Mesendoderm (in vitro differentiated cells): ENCODE measurements at regions not wholly inside any gene's neighbourhood (a gene's known extent, or its start where the extent isn't known, plus 50 kb on each side); places are given as distances from the start of the nearest gene placed in this dataset.
A peak's percentile ranks its signal among the peaks of the same experiment; 100 is the strongest.
"Not testable (repeated sequence)": the region's sequence is repeated elsewhere in the genome, so short reads cannot be mapped to it uniquely, and the experiment has no call there.

Experiments used
- DNase-seq: peaks from one replicate; pipeline ENCODE4 v3.0.0; 2013
- H2AK5ac ChIP-seq: 2 replicates; pipeline ENCODE4 v1.6.1; 2013; ENCODE audit warnings: low read length, inconsistent platforms
- H2BK120ac ChIP-seq: 2 replicates; pipeline ENCODE4 v1.6.1; 2013; ENCODE audit warnings: low read depth, mild to moderate bottlenecking, low read length, moderate library complexity, mixed read lengths
- H2BK15ac ChIP-seq: replicated peaks from 2 replicates; pipeline ENCODE4 v1.6.1; 2013; ENCODE audit warnings: low read depth, mild to moderate bottlenecking, moderate library complexity
- H2BK5ac ChIP-seq: 2 replicates; pipeline ENCODE4 v1.6.1; 2013; ENCODE audit warnings: low read length, inconsistent platforms
- H3K18ac ChIP-seq: 2 replicates; pipeline ENCODE4 v1.6.1; 2013; ENCODE audit warnings: mild to moderate bottlenecking, low read length, mixed read lengths
- H3K23ac ChIP-seq: one replicate; pipeline ENCODE4 v1.6.1; 2013; ENCODE audit warnings: low read length
- H3K27ac ChIP-seq: 2 replicates; pipeline ENCODE4 v1.5.1; 2013; ENCODE audit warnings: low read depth, mild to moderate bottlenecking, inconsistent platforms, low read length, moderate library complexity
- H3K27me3 ChIP-seq: 2 replicates; pipeline ENCODE4 v1.6.1; 2013; ENCODE audit warnings: low read length, control low read depth, mild to moderate bottlenecking, inconsistent platforms; ENCODE audit not compliant: insufficient read depth, poor library complexity
- H3K36me3 ChIP-seq: 2 replicates; pipeline ENCODE4 v1.6.1; 2013; ENCODE audit warnings: low read length, inconsistent platforms; ENCODE audit not compliant: control insufficient read depth, insufficient read depth
- H3K4ac ChIP-seq: one replicate; pipeline ENCODE4 v1.6.1; 2013; ENCODE audit warnings: low read depth, mild to moderate bottlenecking, low read length, moderate library complexity
- H3K4me1 ChIP-seq: 2 replicates; pipeline ENCODE4 v1.6.1; 2013; ENCODE audit warnings: low read depth, low read length, inconsistent platforms; ENCODE audit not compliant: control insufficient read depth
- H3K4me2 ChIP-seq: 2 replicates; pipeline ENCODE4 v1.6.1; 2013; ENCODE audit warnings: low read length
- H3K4me3 ChIP-seq: 2 replicates; pipeline ENCODE4 v1.5.1; 2013; ENCODE audit warnings: mild to moderate bottlenecking, low read length
- H3K56ac ChIP-seq: one replicate; pipeline ENCODE4 v1.6.1; 2013; ENCODE audit warnings: low read length
- H3K79me1 ChIP-seq: 2 replicates; pipeline ENCODE4 v1.6.1; 2013; ENCODE audit warnings: low read length, inconsistent platforms
- H3K79me2 ChIP-seq: 2 replicates; pipeline ENCODE4 v1.6.1; 2013; ENCODE audit warnings: mild to moderate bottlenecking, low read length; ENCODE audit not compliant: control insufficient read depth, insufficient read depth
- H3K9ac ChIP-seq: 2 replicates; pipeline ENCODE4 v1.6.1; 2013; ENCODE audit warnings: low read length, inconsistent platforms
- H4K5ac ChIP-seq: one replicate; pipeline ENCODE4 v1.6.1; 2013; ENCODE audit warnings: low read length
- H4K8ac ChIP-seq: one replicate; pipeline ENCODE4 v1.6.1; 2013; ENCODE audit warnings: low read depth, mild to moderate bottlenecking, control low read depth, low read length, moderate library complexity
- WGBS: extraction: QIAGEN DNeasy Blood & Tissue Kit; methylation state at CpG from one replicate; pipeline ENCODE4 v1.1.7; 2013; ENCODE audit warnings: low lambda C conversion rate, missing lambda C conversion rate; ENCODE audit not compliant: insufficient coverage; ENCODE audit errors: extremely low coverage; 5-methylcytosine and 5-hydroxymethylcytosine counted together

GRCh38 chr14:25322784-25323183, 272.8 kb upstream of the STXBP6 start:
- Histone ChIP-seq H3K9ac (no peak overlapping the region), H2BK120ac (no peak overlapping the region), H3K4me3 (no peak overlapping the region), H2BK5ac (no peak overlapping the region), H3K27me3 (no peaks in the 10 kb centered on the region), H3K79me2 (no peaks in the 10 kb centered on the region), H4K8ac (no peak overlapping the region), H2BK15ac (no peak overlapping the region), H3K4me2 (no peak overlapping the region), H3K4me1 (no peaks in the 10 kb centered on the region), H3K56ac (no peak overlapping the region), H3K18ac (no peak overlapping the region), H3K27ac (no peak overlapping the region), H2AK5ac (no peak overlapping the region), H3K79me1 (no peaks in the 10 kb centered on the region), H3K36me3 (no peaks in the 10 kb centered on the region), H3K23ac (no peak overlapping the region), H3K4ac (no peak overlapping the region), H4K5ac (no peak overlapping the region)
- WGBS = no CpG with 5 or more reads among the region's 1 CpG
- no peak for DNase-seq

GRCh38 chr14:25316007-25316406, 266.1 kb upstream of the STXBP6 start:
- not testable (repeated sequence) for H3K9ac ChIP-seq, H2AK5ac ChIP-seq, H2BK15ac ChIP-seq, H2BK5ac ChIP-seq, H3K36me3 ChIP-seq, H3K4ac ChIP-seq, H3K18ac ChIP-seq, DNase-seq, H3K79me1 ChIP-seq, H3K4me3 ChIP-seq, H3K4me2 ChIP-seq, H3K27ac ChIP-seq, H3K4me1 ChIP-seq, H2BK120ac ChIP-seq, H4K5ac ChIP-seq, H3K27me3 ChIP-seq, H3K23ac ChIP-seq, H3K79me2 ChIP-seq, H4K8ac ChIP-seq, H3K56ac ChIP-seq
- WGBS = no CpG with 5 or more reads among the region's 6 CpGs

- Histone ChIP-seq H4K5ac (peak overlapping the region; percentile 72), H3K79me1 (no peaks in the 10 kb centered on the region), H2BK120ac (no peak overlapping the region), H3K9ac (no peak overlapping the region), H2BK5ac (no peak overlapping the region), H3K4me1 (no peaks in the 10 kb centered on the region), H2AK5ac (no peak overlapping the region), H3K4me3 (no peak overlapping the region), H3K4me2 (no peak overlapping the region), H3K36me3 (no peaks in the 10 kb centered on the region), H3K56ac (no peak overlapping the region), H3K18ac (no peak overlapping the region), H3K4ac (no peak overlapping the region), H3K23ac (no peak overlapping the region), H3K27me3 (no peaks in the 10 kb centered on the region), H3K27ac (no peak overlapping the region), H2BK15ac (no peak overlapping the region), H4K8ac (no peak overlapping the region), H3K79me2 (no peaks in the 10 kb centered on the region)
- DNase-seq = peak; percentile 85
- no CpG with 5 or more reads among the region's 3 CpGs for WGBS
Measured at GRCh38 chr14:25308244-25308643, 258.3 kb upstream of the STXBP6 start.

- H3K56ac ChIP-seq = no peak overlapping the region
- H3K4me1 ChIP-seq = no peaks in the 10 kb centered on the region
- H3K4ac ChIP-seq = no peak overlapping the region
- no peak overlapping the region for H3K9ac ChIP-seq
- H3K27me3 ChIP-seq = no peaks in the 10 kb centered on the region
- no peak overlapping the region for H4K5ac ChIP-seq
- H3K4me3 ChIP-seq = no peak overlapping the region
- no peak overlapping the region for H3K23ac ChIP-seq
- H3K18ac ChIP-seq = no peak overlapping the region
- H3K36me3 ChIP-seq = no peaks in the 10 kb centered on the region
- H2AK5ac ChIP-seq = no peak overlapping the region
- no peak overlapping the region for H2BK15ac ChIP-seq
- DNase-seq = no peak
- WGBS = no CpG with 5 or more reads among the region's 2 CpGs
- H2BK120ac ChIP-seq = no peak overlapping the region
- no peak overlapping the region for H4K8ac ChIP-seq
- no peak overlapping the region for H2BK5ac ChIP-seq
- no peak overlapping the region for H3K4me2 ChIP-seq
- H3K27ac ChIP-seq = no peak overlapping the region
- H3K79me2 ChIP-seq = no peaks in the 10 kb centered on the region
- H3K79me1 ChIP-seq = no peaks in the 10 kb centered on the region
Measured at GRCh38 chr14:25303934-25304333, 254.0 kb upstream of the STXBP6 start.

GRCh38 chr14:25298238-25298637, 248.3 kb upstream of the STXBP6 start:
- no peak overlapping the region for H3K18ac ChIP-seq
- no peaks in the 10 kb centered on the region for H3K27me3 ChIP-seq
- no peaks in the 10 kb centered on the region for H3K4me1 ChIP-seq
- no peak overlapping the region for H4K5ac ChIP-seq
- H3K4me3 ChIP-seq = no peak overlapping the region
- H2AK5ac ChIP-seq = no peak overlapping the region
- H3K79me2 ChIP-seq = no peaks in the 10 kb centered on the region
- H3K23ac ChIP-seq = no peak overlapping the region
- H2BK15ac ChIP-seq = no peak overlapping the region
- no peak overlapping the region for H2BK5ac ChIP-seq
- DNase-seq = no peak
- H3K4ac ChIP-seq = no peak overlapping the region
- H3K79me1 ChIP-seq = no peaks in the 10 kb centered on the region
- no peak overlapping the region for H3K4me2 ChIP-seq
- no peak overlapping the region for H4K8ac ChIP-seq
- H3K9ac ChIP-seq = no peak overlapping the region
- no peak overlapping the region for H3K56ac ChIP-seq
- H3K27ac ChIP-seq = no peak overlapping the region
- no peak overlapping the region for H2BK120ac ChIP-seq
- H3K36me3 ChIP-seq = no peaks in the 10 kb centered on the region

- not testable (repeated sequence) for H3K4me2 ChIP-seq, H3K4ac ChIP-seq, H2BK15ac ChIP-seq, H4K8ac ChIP-seq, H3K4me3 ChIP-seq, H3K36me3 ChIP-seq, H4K5ac ChIP-seq, H3K27me3 ChIP-seq, H3K79me1 ChIP-seq, DNase-seq, H3K23ac ChIP-seq, H3K56ac ChIP-seq, H3K79me2 ChIP-seq, H3K9ac ChIP-seq, H2BK120ac ChIP-seq, H3K4me1 ChIP-seq, H3K27ac ChIP-seq, H3K18ac ChIP-seq, H2BK5ac ChIP-seq, H2AK5ac ChIP-seq
- WGBS = no CpG with 5 or more reads among the region's 1 CpG
Measured at GRCh38 chr14:25290154-25290553, 240.2 kb upstream of the STXBP6 start.
